GM23338 (cell line): ENCODE measurements at regions not wholly inside any gene's neighbourhood (a gene's known extent, or its start where the extent isn't known, plus 50 kb on each side); places are given as distances from the start of the nearest gene placed in this dataset.

Experiments used
- ATAC-seq: fragments of 200-7000 bp; cut with Tn5 transposase; 3 replicates; pipeline ENCODE4 v1.9.1; 2020
- DNase-seq: peaks from one replicate; pipeline ENCODE4 v3.0.0-alpha.2; 2015; ENCODE audit warnings: low spot score
- H2AFZ ChIP-seq: fragments of 200-600 bp; sonication (generic); 2 replicates; pipeline ENCODE4 v1.8.0; 2016; ENCODE audit warnings: antibody characterized with exemption, mild to moderate bottlenecking, moderate library complexity
- H3F3A ChIP-seq: fragments of 200-600 bp; sonication (generic); replicated peaks from 2 replicates; pipeline ENCODE4 v1.8.0; 2017; ENCODE audit warnings: antibody characterized with exemption, mixed run types, low read depth
- H3K27ac ChIP-seq: fragments of 200-600 bp; sonication (generic); 2 replicates; pipeline ENCODE4 v1.6.1; 2016; ENCODE audit warnings: low read depth
- H3K27me3 ChIP-seq: fragments of 200-600 bp; sonication (generic); 2 replicates; pipeline ENCODE4 v1.8.0; 2016; ENCODE audit warnings: mild to moderate bottlenecking, mixed run types, moderate library complexity; ENCODE audit not compliant: insufficient read depth
- H3K36me3 ChIP-seq: fragments of 200-600 bp; sonication (generic); 2 replicates; pipeline ENCODE4 v1.8.0; 2016; ENCODE audit warnings: mild to moderate bottlenecking; ENCODE audit not compliant: insufficient read depth
- H3K4me1 ChIP-seq: fragments of 200-600 bp; sonication (generic); 2 replicates; pipeline ENCODE4 v1.8.0; 2016; ENCODE audit warnings: mild to moderate bottlenecking, moderate library complexity; ENCODE audit not compliant: insufficient read depth
- H3K4me2 ChIP-seq: fragments of 200-600 bp; sonication (generic); 2 replicates; pipeline ENCODE4 v1.7.1; 2017; ENCODE audit warnings: mixed run types
- H3K4me3 ChIP-seq: fragments of 200-600 bp; sonication (generic); 2 replicates; pipeline ENCODE4 v1.6.1; 2016; ENCODE audit warnings: mixed run types
- H3K79me2 ChIP-seq: fragments of 200-600 bp; sonication (generic); replicated peaks from 2 replicates; pipeline ENCODE4 v1.8.0; 2017; ENCODE audit warnings: mild to moderate bottlenecking; ENCODE audit not compliant: insufficient read depth
- H3K9me2 ChIP-seq: fragments of 200-600 bp; sonication (generic); 2 replicates; pipeline ENCODE4 v1.8.0; 2017; ENCODE audit not compliant: insufficient read depth
- H4K20me1 ChIP-seq: fragments of 200-600 bp; sonication (generic); replicated peaks from 2 replicates; pipeline ENCODE4 v1.8.0; 2017; ENCODE audit warnings: mild to moderate bottlenecking; ENCODE audit not compliant: insufficient read depth
- H3K27ac Mint-ChIP-seq: 2 replicates; pipeline ENCODE4 v1.8.0; 2020; ENCODE audit warnings: inconsistent platforms, mild to moderate bottlenecking, moderate library complexity, mixed read lengths
- H3K27me3 Mint-ChIP-seq: 3 replicates; pipeline ENCODE4 v1.8.0; 2022; ENCODE audit warnings: low read depth, mild to moderate bottlenecking, moderate library complexity, mixed read lengths, inconsistent platforms; ENCODE audit not compliant: insufficient read depth, poor library complexity
- H3K36me3 Mint-ChIP-seq: 3 replicates; pipeline ENCODE4 v1.8.0; 2021; ENCODE audit warnings: low read depth, mild to moderate bottlenecking, inconsistent platforms, moderate library complexity, mixed read lengths
- H3K4me1 Mint-ChIP-seq: 3 replicates; pipeline ENCODE4 v1.8.0; 2020; ENCODE audit warnings: mild to moderate bottlenecking, inconsistent platforms, mixed read lengths
- H3K4me3 Mint-ChIP-seq: 3 replicates; pipeline ENCODE4 v1.8.0; 2021; ENCODE audit warnings: moderate library complexity, mild to moderate bottlenecking, inconsistent platforms, mixed read lengths
- H3K9me3 Mint-ChIP-seq: 3 replicates; pipeline ENCODE4 v1.8.0; 2020; ENCODE audit warnings: moderate library complexity, mild to moderate bottlenecking, inconsistent platforms, mixed read lengths
- CREB1 ChIP-seq: fragments of 250-450 bp; sonication (Bioruptor Pico); IDR thresholded peaks from 2 replicates; pipeline ENCODE4 v1.5.0; 2020; ENCODE audit warnings: low read depth, mild to moderate bottlenecking, moderate library complexity
- CTCF ChIP-seq, 2 experiments: fragments of 200-600 bp in 1 of 2; sonication (generic) in 1 of 2; conservative IDR thresholded peaks; 2 replicates each; pipeline versions ENCODE4 v1.5.1 to v1.6.1; 2016 to 2017; ENCODE audit warnings: antibody characterized with exemption in 2 of 2, low read depth in 2 of 2, mild to moderate bottlenecking in 2 of 2, moderate library complexity in 1 of 2
- ETS1 ChIP-seq: IDR thresholded peaks from 2 replicates; pipeline ENCODE4 v1.6.1; 2016; ENCODE audit warnings: antibody characterized with exemption
- EZH2 ChIP-seq: fragments of 200-600 bp; sonication (generic); IDR thresholded peaks from one replicate; pipeline ENCODE4 v1.8.0; 2017; ENCODE audit warnings: antibody characterized with exemption, mild to moderate bottlenecking, low read depth; ENCODE audit not compliant: unreplicated experiment
- EZH2phosphoT487 ChIP-seq: fragments of 200-600 bp; sonication (generic); IDR thresholded peaks from one replicate; pipeline ENCODE4 v1.8.1; 2018; ENCODE audit warnings: antibody characterized with exemption; ENCODE audit not compliant: unreplicated experiment
- JUNB ChIP-seq: IDR thresholded peaks from one replicate; pipeline ENCODE4 v1.6.1; 2016; ENCODE audit warnings: antibody characterized with exemption; ENCODE audit not compliant: unreplicated experiment
- NANOG ChIP-seq: IDR thresholded peaks from 2 replicates; pipeline ENCODE4 v1.6.1; 2016; ENCODE audit warnings: antibody characterized with exemption, borderline replicate concordance
- POLR2AphosphoS5 ChIP-seq: IDR thresholded peaks from 2 replicates; pipeline ENCODE4 v1.6.1; 2016; ENCODE audit warnings: antibody characterized with exemption, low read depth
- REST ChIP-seq: IDR thresholded peaks from one replicate; pipeline ENCODE4 v1.6.1; 2018; ENCODE audit warnings: antibody characterized with exemption; ENCODE audit not compliant: unreplicated experiment
- STAT1 ChIP-seq: IDR thresholded peaks from one replicate; pipeline ENCODE4 v1.6.1; 2016; ENCODE audit warnings: antibody characterized with exemption; ENCODE audit not compliant: unreplicated experiment
- ZNF331 ChIP-seq: fragments of 250-450 bp; sonication (Bioruptor Pico); IDR thresholded peaks from 2 replicates; pipeline ENCODE4 v1.5.0; 2020; ENCODE audit warnings: low read depth, mild to moderate bottlenecking, moderate library complexity

GRCh38 chr1:172720339-172720738 is 61.4 kb downstream of the FASLG start (continued):
- no peak for TF ChIP-seq ETS1
- no peak for TF ChIP-seq EZH2phosphoT487
- no peak for TF ChIP-seq CREB1 (CRISPR knock-in tag)
- no peak for TF ChIP-seq REST
- TF ChIP-seq STAT1: no peak
- TF ChIP-seq POLR2AphosphoS5: no peak
- no peak for TF ChIP-seq JUNB

- no peak overlapping the region for H2AFZ ChIP-seq
- H3K79me2 ChIP-seq: no peaks in the 10 kb centered on the region
- Mint-ChIP-seq H3K4me1 (peaks cover 9% of the 10 kb centered on the region; the same call in 2 of the 3 replicates), H3K36me3 (peaks cover 9% of the 10 kb centered on the region; the same call in 2 of the 3 replicates), H3K4me3 (no peak overlapping the region), H3K9me3 (peaks cover 6% of the 10 kb centered on the region), H3K27ac (no peak overlapping the region), H3K27me3 (peaks cover 9% of the 10 kb centered on the region)
- no peaks in the 10 kb centered on the region for H3K4me1 ChIP-seq
- TF ChIP-seq EZH2phosphoT487 (no peak), CREB1 (CRISPR knock-in tag) (no peak), JUNB (no peak), ZNF331 (CRISPR knock-in tag) (no peak)
- H3K4me2 ChIP-seq: no peak overlapping the region
- ATAC-seq: no peak
- H3K4me3 ChIP-seq: no peak overlapping the region
- no peaks in the 10 kb centered on the region for H3K27me3 ChIP-seq
- peaks cover 7% of the 10 kb centered on the region; the same call in 1 of the 2 replicates for H3K9me2 ChIP-seq
- no peaks in the 10 kb centered on the region for H4K20me1 ChIP-seq
- H3K36me3 ChIP-seq: no peaks in the 10 kb centered on the region
- no peak overlapping the region for H3K27ac ChIP-seq
- no peak for DNase-seq
- H3F3A ChIP-seq: no peaks in the 10 kb centered on the region
These were observed 64.3 kb downstream of the FASLG start for GRCh38 chr1:172723251-172723650.

- no peak for TF ChIP-seq EZH2phosphoT487
- no peak for TF ChIP-seq ETS1
- TF ChIP-seq EZH2: no peak
- no peak for TF ChIP-seq CTCF (conservative IDR thresholded peaks at IDR 0.05; ENCODE audit: low read depth in 2 of 2)
- TF ChIP-seq NANOG: no peak
- no peak for TF ChIP-seq POLR2AphosphoS5
- no peak for DNase-seq
- Histone ChIP-seq H3K79me2 (no peaks in the 10 kb centered on the region), H2AFZ (no peak overlapping the region), H3K27ac (no peak overlapping the region), H3K36me3 (no peaks in the 10 kb centered on the region), H3K9me2 (peaks cover 7% of the 10 kb centered on the region; the same call in 1 of the 2 replicates), H3K27me3 (no peaks in the 10 kb centered on the region), H3K4me1 (no peaks in the 10 kb centered on the region), H3K4me2 (no peak overlapping the region), H3F3A (no peaks in the 10 kb centered on the region), H3K4me3 (no peak overlapping the region), H4K20me1 (no peaks in the 10 kb centered on the region)
- H3K9me3 Mint-ChIP-seq: peaks cover 14% of the 10 kb centered on the region
- H3K27me3 Mint-ChIP-seq: peaks cover 10% of the 10 kb centered on the region
- peaks cover 13% of the 10 kb centered on the region; the same call in 2 of the 3 replicates for H3K36me3 Mint-ChIP-seq
- no peak overlapping the region for H3K27ac Mint-ChIP-seq
- H3K4me1 Mint-ChIP-seq: peaks cover 9% of the 10 kb centered on the region; the same call in 2 of the 3 replicates
- H3K4me3 Mint-ChIP-seq: no peak overlapping the region
- no peak for ATAC-seq
These were observed 65.3 kb downstream of the FASLG start for GRCh38 chr1:172724232-172724631.
